Tibial nerve (tissue), 4 donors: ENCODE measurements at regions not wholly inside any gene's neighbourhood (a gene's known extent, or its start where the extent isn't known, plus 50 kb on each side); places are given as distances from the start of the nearest gene placed in this dataset.

Source experiments
- CTCF ChIP-seq, 5 experiments: fragments of 200-600 bp in 3 of 5; fragments of 450-650 bp in 2 of 5; sonication (generic) in 3 of 5; IDR thresholded peaks; one replicate each; pipeline ENCODE4 v1.5.1; 2016 to 2019; ENCODE audit warnings: antibody characterized with exemption in 5 of 5, mild to moderate bottlenecking in 3 of 5, moderate library complexity in 2 of 5
- EP300 ChIP-seq, 2 donors: sonication (generic); formaldehyde crosslinking; IDR thresholded peaks; one replicate each; pipeline ENCODE4 v1.6.1; 2017; ENCODE audit warnings: antibody characterized with exemption in 2 of 2, mild to moderate bottlenecking in 1 of 2
- POLR2A ChIP-seq, 2 donors: fragments of 450-650 bp; IDR thresholded peaks; one replicate each; pipeline ENCODE4 v1.6.1; 2017; ENCODE audit warnings: antibody characterized with exemption in 2 of 2, mild to moderate bottlenecking in 2 of 2, moderate library complexity in 2 of 2

DNA sequence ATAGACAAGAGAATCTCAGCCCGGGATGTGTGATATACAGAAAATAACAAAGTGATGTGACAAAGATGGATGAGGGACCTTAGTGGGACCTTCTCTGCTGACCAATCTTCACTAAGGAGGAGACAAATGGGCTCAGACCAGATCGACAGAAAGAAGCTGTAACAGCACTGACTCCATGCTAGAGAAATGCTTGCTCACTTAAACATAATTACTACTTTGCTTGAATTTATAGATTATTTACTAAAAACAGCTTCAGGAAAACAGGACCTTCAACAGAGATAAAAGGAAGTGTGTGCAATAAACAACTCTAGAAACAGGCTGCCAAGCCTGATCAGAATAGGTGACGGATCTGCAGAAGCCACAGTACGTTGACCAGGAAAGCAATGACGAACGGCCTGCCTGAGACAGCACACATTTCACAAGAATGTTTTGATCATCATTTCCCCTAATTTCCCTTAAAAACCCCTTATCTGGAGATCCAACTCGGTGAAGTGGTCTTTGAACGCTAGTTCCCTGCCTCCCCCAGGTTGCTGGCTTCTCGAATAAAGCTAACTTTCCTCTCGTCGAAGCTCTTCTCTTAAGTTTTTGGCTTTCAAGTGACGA lies 98.4 kb upstream of the STEAP1B start:
- TF ChIP-seq CTCF (IDR thresholded peaks at IDR 0.05) (no peak), POLR2A (IDR thresholded peaks at IDR 0.05) (no peak), EP300 (IDR thresholded peaks at IDR 0.05) (no peak)
